Muscle layer of colon (tissue), 2 donors: ENCODE measurements at regions not wholly inside any gene's neighbourhood (a gene's known extent, or its start where the extent isn't known, plus 50 kb on each side); places are given as distances from the start of the nearest gene placed in this dataset.
"Not testable (repeated sequence)": the region's sequence is repeated elsewhere in the genome, so short reads cannot be mapped to it uniquely, and the experiment has no call there.

Experiments used
- H3K27ac ChIP-seq: one replicate; pipeline ENCODE4 v1.7.0; 2013; ENCODE audit warnings: low read depth, mild to moderate bottlenecking, low read length, moderate library complexity
- H3K27me3 ChIP-seq, 2 donors: one replicate each; pipeline ENCODE4 v1.7.0; 2013; ENCODE audit warnings: low read length in 2 of 2, mild to moderate bottlenecking in 2 of 2; ENCODE audit not compliant: insufficient read depth in 2 of 2, control insufficient read depth in 1 of 2
- H3K36me3 ChIP-seq: one replicate; pipeline ENCODE4 v1.7.0; 2013; ENCODE audit warnings: mild to moderate bottlenecking, low read length; ENCODE audit not compliant: insufficient read depth
- H3K4me1 ChIP-seq: one replicate; pipeline ENCODE4 v1.7.0; 2013; ENCODE audit warnings: mild to moderate bottlenecking, low read length; ENCODE audit not compliant: insufficient read depth
- H3K4me3 ChIP-seq, 2 donors: one replicate each; pipeline ENCODE4 v1.7.0; 2013; ENCODE audit warnings: low read length in 2 of 2, low read depth in 1 of 2, mild to moderate bottlenecking in 1 of 2, moderate library complexity in 1 of 2
- H3K9ac ChIP-seq: one replicate; pipeline ENCODE4 v1.7.0; 2013; ENCODE audit warnings: low read length
- H3K9me3 ChIP-seq: one replicate; pipeline ENCODE4 v1.7.0; 2013; ENCODE audit warnings: mild to moderate bottlenecking, low read length
- donor health status: abdominal sarcoma.
- donor health status: Adenocarcinoma of cecum.

GRCh38 chr2:223182356-223182755, 130.4 kb downstream of the KCNE4 start:
- H3K27me3 ChIP-seq = no peaks in the 10 kb centered on the region
- H3K9me3 ChIP-seq = no peaks in the 10 kb centered on the region
- no peak overlapping the region for H3K9ac ChIP-seq
- H3K36me3 ChIP-seq = no peaks in the 10 kb centered on the region
- H3K4me3 ChIP-seq = no peak overlapping the region
- H3K27ac ChIP-seq = no peak overlapping the region
- H3K4me1 ChIP-seq = no peaks in the 10 kb centered on the region

GRCh38 chr2:223185638-223186037, 133.6 kb downstream of the KCNE4 start:
- H3K27me3 ChIP-seq = no peaks in the 10 kb centered on the region
- no peaks in the 10 kb centered on the region for H3K9me3 ChIP-seq
- H3K9ac ChIP-seq = no peak overlapping the region
- no peak overlapping the region for H3K27ac ChIP-seq
- no peaks in the 10 kb centered on the region for H3K36me3 ChIP-seq
- no peaks in the 10 kb centered on the region for H3K4me1 ChIP-seq
- no peak overlapping the region for H3K4me3 ChIP-seq

GRCh38 chr2:223187256-223187655, 135.3 kb downstream of the KCNE4 start:
- Histone ChIP-seq H3K9ac (no peak overlapping the region), H3K27me3 (no peaks in the 10 kb centered on the region), H3K4me3 (no peak overlapping the region), H3K4me1 (no peaks in the 10 kb centered on the region), H3K9me3 (no peaks in the 10 kb centered on the region), H3K36me3 (no peaks in the 10 kb centered on the region), H3K27ac (no peak overlapping the region)

- not testable (repeated sequence) for H3K4me1 ChIP-seq, H3K27ac ChIP-seq, H3K9ac ChIP-seq, H3K9me3 ChIP-seq, H3K4me3 ChIP-seq, H3K36me3 ChIP-seq, H3K27me3 ChIP-seq
Observed at GRCh38 chr2:223190561-223191206, 138.7 kb downstream of the KCNE4 start.

GRCh38 chr2:223196331-223196730, 144.3 kb downstream of the KCNE4 start:
- no peak overlapping the region for H3K9ac ChIP-seq

GRCh38 chr2:223197046-223197445, 145.1 kb downstream of the KCNE4 start:
- no peaks in the 10 kb centered on the region for H3K36me3 ChIP-seq
- H3K4me3 ChIP-seq = no peak overlapping the region
- H3K9ac ChIP-seq = no peak overlapping the region

More at GRCh38 chr2:223196331-223196730, 144.3 kb downstream of the KCNE4 start:
- Histone ChIP-seq H3K9me3 (no peaks in the 10 kb centered on the region), H3K27ac (no peak overlapping the region), H3K4me3 (no peak overlapping the region), H3K4me1 (no peaks in the 10 kb centered on the region), H3K36me3 (no peaks in the 10 kb centered on the region), H3K27me3 (no peaks in the 10 kb centered on the region)

GRCh38 chr2:223199531-223200515, 147.8 kb downstream of the KCNE4 start:
- H3K27ac ChIP-seq = no peak overlapping the region
- H3K9ac ChIP-seq = no peak overlapping the region
- no peak overlapping the region for H3K4me3 ChIP-seq

More at GRCh38 chr2:223197046-223197445, 145.1 kb downstream of the KCNE4 start:
- Histone ChIP-seq H3K9me3 (no peaks in the 10 kb centered on the region), H3K4me1 (no peaks in the 10 kb centered on the region), H3K27ac (no peak overlapping the region), H3K27me3 (no peaks in the 10 kb centered on the region)

GRCh38 chr2:223203971-223204929, 152.3 kb downstream of the KCNE4 start:
- H3K4me3 ChIP-seq = no peak overlapping the region
- no peaks in the 10 kb centered on the region for H3K36me3 ChIP-seq
- H3K4me1 ChIP-seq = no peaks in the 10 kb centered on the region
- no peaks in the 10 kb centered on the region for H3K9me3 ChIP-seq
- H3K9ac ChIP-seq = no peak overlapping the region
- no peak overlapping the region for H3K27ac ChIP-seq
- H3K27me3 ChIP-seq = no peaks in the 10 kb centered on the region

More at GRCh38 chr2:223199531-223200515, 147.8 kb downstream of the KCNE4 start:
- Histone ChIP-seq H3K27me3 (no peaks in the 10 kb centered on the region), H3K4me1 (no peaks in the 10 kb centered on the region), H3K9me3 (no peaks in the 10 kb centered on the region), H3K36me3 (no peaks in the 10 kb centered on the region)

GRCh38 chr2:223210489-223210888, 158.5 kb downstream of the KCNE4 start:
- no peak overlapping the region for H3K27ac ChIP-seq
- H3K4me3 ChIP-seq = no peak overlapping the region
- H3K36me3 ChIP-seq = no peaks in the 10 kb centered on the region
- H3K27me3 ChIP-seq = no peaks in the 10 kb centered on the region
- no peak overlapping the region for H3K9ac ChIP-seq
- peaks cover 11% of the 10 kb centered on the region for H3K4me1 ChIP-seq
- no peaks in the 10 kb centered on the region for H3K9me3 ChIP-seq

- H3K4me1 ChIP-seq = peaks cover 13% of the 10 kb centered on the region
- H3K27me3 ChIP-seq = no peaks in the 10 kb centered on the region
- no peak overlapping the region for H3K4me3 ChIP-seq
- no peaks in the 10 kb centered on the region for H3K9me3 ChIP-seq
- H3K36me3 ChIP-seq = no peaks in the 10 kb centered on the region
- H3K9ac ChIP-seq = no peak overlapping the region
- no peak overlapping the region for H3K27ac ChIP-seq
Observed at GRCh38 chr2:223214394-223215253, 162.6 kb downstream of the KCNE4 start.
